Heart right ventricle (tissue), 16 donors: ENCODE measurements at regions not wholly inside any gene's neighbourhood (a gene's known extent, or its start where the extent isn't known, plus 50 kb on each side); places are given as distances from the start of the nearest gene placed in this dataset.

ENCODE experiments used
- ATAC-seq, 8 donors: fragments of 200-7000 bp; cut with Tn5 transposase; one replicate each; pipeline ENCODE4 v1.9.1; 2020; ENCODE audit warnings: mild to moderate bottlenecking in 8 of 8, moderate library complexity in 8 of 8, moderate number of reproducible peaks in 1 of 8
- DNase-seq, 2 donors: peaks; one replicate each; pipeline ENCODE4 v3.0.0-alpha.2; 2020
- H3K27ac ChIP-seq, 10 donors: fragments of 200-600 bp; sonication (generic) in 2 of 10; one replicate each; pipeline versions ENCODE4 v1.5.0 to v1.8.0; 2020 to 2022; ENCODE audit warnings: mild to moderate bottlenecking in 3 of 10
- H3K27me3 ChIP-seq, 7 donors: fragments of 200-600 bp; one replicate each; pipeline ENCODE4 v1.8.0; 2021 to 2022; ENCODE audit warnings: mild to moderate bottlenecking in 2 of 7
- H3K36me3 ChIP-seq, 9 donors: fragments of 200-600 bp; sonication (generic) in 1 of 9; one replicate each; pipeline versions ENCODE4 v1.5.0 to v1.8.0; 2020 to 2022; ENCODE audit warnings: mild to moderate bottlenecking in 2 of 9
- H3K4me1 ChIP-seq, 9 donors: fragments of 200-600 bp; sonication (generic) in 1 of 9; one replicate each; pipeline versions ENCODE4 v1.5.0 to v1.8.0; 2020 to 2022; ENCODE audit warnings: mild to moderate bottlenecking in 4 of 9
- H3K4me3 ChIP-seq, 10 donors: fragments of 200-600 bp; sonication (generic) in 2 of 10; one replicate each; pipeline versions ENCODE4 v1.5.0 to v1.8.0; 2020 to 2022; ENCODE audit warnings: mild to moderate bottlenecking in 7 of 10, moderate library complexity in 2 of 10
- H3K9me3 ChIP-seq, 11 donors: fragments of 200-600 bp in 10 of 11; sonication (generic) in 2 of 11; one replicate each; pipeline versions ENCODE4 v1.5.0 to v1.8.0; 2013 to 2022; ENCODE audit warnings: mild to moderate bottlenecking in 2 of 11, control low read depth in 1 of 11, moderate library complexity in 1 of 11
- CTCF ChIP-seq, 9 donors: fragments of 200-600 bp; sonication (generic) in 2 of 9; IDR thresholded peaks; one replicate each; pipeline versions ENCODE4 v1.5.0 to v1.8.0; 2021 to 2022; ENCODE audit warnings: antibody characterized with exemption in 9 of 9, mild to moderate bottlenecking in 5 of 9, moderate library complexity in 1 of 9
- WGBS, 2 donors: extraction: QIAGEN DNeasy Blood & Tissue Kit; methylation state at CpG; one replicate each; pipeline ENCODE4 v1.1.7; 2013; ENCODE audit warnings: inconsistent platforms in 1 of 2; 5-methylcytosine and 5-hydroxymethylcytosine counted together
- intact Hi-C, 10 donors: fragments of 100-400 bp; cut with DNase I; formaldehyde crosslinking; loops; one replicate each; pipeline versions ENCODE4 v1.11.1 to v1.14.2; 2022
- donor health status: Arrhythmogenic right ventricular cardiomyopathy.
- donor health status: ischemic (EF 13 %, LVEDD 7.1; RV severe dilation, severe dysfunction).
- donor health status: healthy with polysubstance abuse.
- donor health status: DM: no; HTN: yes; CAD: no.
- donor health status: DM: no; HTN: no; CAD: no.
- donor health status: ischemic (EF 25% LVEDD 6.9; RV normal size, moderate dysfunction).
- donor health status: ischemic (EF 25% LVEDD 5.7; RV mildly dilated, moderate dysfunction).
- donor health status: healthy.
- donor health status: DM: yes; HTN: yes; CAD: no.
- donor health status: Ischemic cardiomyopathy.
- donor health status: ischemic (EF 35%, LVEDD 5.7; RV mildly dilated, moderate dysfunction).
- donor health status: nonischemic (EF 11% LVEDD 7.7; RV severe dilation, severe dysfunction).
- donor health status: DM: yes; HTN: yes; CAD: no.
- donor health status: PGD.
- donor health status: ischemic (EF 29% LVEDD 5.4; RV normal size, mild dysfunction).
- donor health status: nonischemic (EF 23%, LVEDD 6.1; RV moderate dilation, normal function).

DNA sequence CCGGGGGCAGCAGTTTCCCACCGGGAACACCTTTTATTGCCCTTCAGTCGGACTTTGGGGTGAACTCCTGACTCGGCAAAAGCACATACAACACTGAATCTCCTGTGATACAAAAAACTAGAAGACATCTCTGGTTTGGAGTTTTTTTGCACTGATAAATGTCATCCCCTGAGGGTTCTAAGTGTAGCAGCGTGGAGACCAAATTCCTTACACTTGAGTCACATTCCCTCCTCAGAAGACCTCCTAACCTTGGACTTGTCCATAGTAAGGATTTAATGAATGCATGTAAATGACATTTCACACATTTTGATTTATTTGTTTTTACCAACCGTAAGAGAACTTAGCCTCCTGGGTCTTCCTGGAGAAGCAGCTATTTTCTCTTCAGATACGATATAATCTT, 54.0 kb upstream of the GPR45 start:
- 53 to 67% methylated on average over 7 of the region's 7 CpGs for WGBS, 2 donors
- no peak for ATAC-seq
- intact Hi-C loops: no loop called here

DNA sequence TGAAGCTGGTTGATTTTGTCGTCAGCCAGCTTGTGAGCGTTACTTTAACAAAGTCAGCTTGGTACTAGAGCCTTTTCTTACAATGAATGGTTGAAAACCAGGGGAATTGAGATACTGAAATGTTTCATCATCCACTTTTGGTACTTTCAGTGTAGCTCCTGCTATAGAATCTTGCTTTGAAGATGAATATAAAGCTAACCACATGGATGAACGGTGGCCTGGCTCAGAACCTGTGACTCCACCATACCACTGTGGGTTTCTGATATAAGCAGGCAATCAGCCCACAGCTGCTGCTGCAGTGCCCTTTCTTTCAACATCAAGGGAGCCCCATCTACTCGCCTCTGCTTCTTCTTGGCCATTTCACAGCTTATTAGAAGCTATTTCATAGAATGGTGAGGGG, 53.2 kb upstream of the GPR45 start:
- no peak for DNase-seq
- H3K4me3 ChIP-seq: no peak overlapping the region
- peaks cover 0 to 10% (median 0%) of the 10 kb centered on the region in 11 donors for H3K9me3 ChIP-seq
- no peak for ATAC-seq
- TF ChIP-seq CTCF (IDR thresholded peaks at IDR 0.05): no peak
- H3K36me3 ChIP-seq: no peaks in the 10 kb centered on the region
- intact Hi-C loops: no loop called here
- H3K4me1 ChIP-seq: no peaks in the 10 kb centered on the region
- peaks cover 0 to 31% (median 6%) of the 10 kb centered on the region in 7 donors for H3K27me3 ChIP-seq
- 87% methylated on average over 4 of the region's 4 CpGs for WGBS, 2 donors
- no peak overlapping the region for H3K27ac ChIP-seq

More for the DNA sequence above, 54.0 kb upstream of the GPR45 start:
- Histone ChIP-seq H3K4me1 (no peaks in the 10 kb centered on the region), H3K4me3 (no peak overlapping the region), H3K27ac (no peak overlapping the region), H3K36me3 (no peaks in the 10 kb centered on the region), H3K27me3 (peaks cover 0 to 34% (median 6%) of the 10 kb centered on the region in 7 donors), H3K9me3 (peaks cover 0 to 10% (median 0%) of the 10 kb centered on the region in 11 donors)
- no peak for DNase-seq
- no peak for TF ChIP-seq CTCF (IDR thresholded peaks at IDR 0.05)
